OCI-LY7 (cell line): ENCODE measurements at regions not wholly inside any gene's neighbourhood (a gene's known extent, or its start where the extent isn't known, plus 50 kb on each side); places are given as distances from the start of the nearest gene placed in this dataset.

Experiments
- CTCF ChIP-seq: fragments of 200-600 bp; sonication (generic); conservative IDR thresholded peaks from 2 replicates; pipeline ENCODE4 v1.5.1; 2014; ENCODE audit warnings: mild to moderate bottlenecking, antibody characterized with exemption, low read length, moderate library complexity, mixed read lengths
- EZH2phosphoT487 ChIP-seq: fragments of 200-600 bp; sonication (generic); IDR thresholded peaks from 2 replicates; pipeline ENCODE4 v1.6.1; 2018; ENCODE audit warnings: low read depth, borderline replicate concordance, mild to moderate bottlenecking, mixed run types, antibody characterized with exemption, low read length, moderate library complexity, mixed read lengths

- TF ChIP-seq CTCF (no peak), EZH2phosphoT487 (no peak)
Measured at GRCh38 chr3:59411694-59412093, 361.9 kb upstream of the CFAP20DC start.
